GM12878 (cell line): ENCODE measurements at regions not wholly inside any gene's neighbourhood (a gene's known extent, or its start where the extent isn't known, plus 50 kb on each side); places are given as distances from the start of the nearest gene placed in this dataset.
"Not testable (repeated sequence)": the region's sequence is repeated elsewhere in the genome, so short reads cannot be mapped to it uniquely, and the experiment has no call there.

Experiments
- ATAC-seq: fragments of 200-7000 bp; cut with Tn5 transposase; 3 replicates; pipeline ENCODE4 v1.9.1; 2020; ENCODE audit warnings: mild to moderate bottlenecking, moderate library complexity
- BruUV-seq: library from RNA; stranded (reverse); fragments of 400-500 nt; replicated peaks from 2 replicates; lab custom pipeline; 2021; lab: Mats Ljungman, UMichigan
- CTCF ChIA-PET: fragments of 300-600 bp; sonication (Branson Sonifier 250); formaldehyde crosslinking; extraction: SDS; loops from one replicate; lab custom pipeline; 2021; ENCODE audit warnings: inconsistent platforms; lab: Yijun Ruan, JAX
- POLR2A ChIA-PET: fragments of 350-600 bp; formaldehyde crosslinking; extraction: SDS; loops from one replicate; lab custom pipeline; 2021; ENCODE audit warnings: inconsistent platforms; lab: Charles Lee
- RAD21 ChIA-PET: fragments of 300-600 bp; sonication (Branson Sonifier 250); formaldehyde crosslinking; loops from one replicate; lab custom pipeline; 2023; ENCODE audit warnings: antibody characterized with exemption; ENCODE audit not compliant: unreplicated experiment; lab: Charles Lee
- SMC1A ChIA-PET: fragments of 300-600 bp; sonication (Branson Sonifier 250); formaldehyde crosslinking; loops from one replicate; lab custom pipeline; 2023; ENCODE audit not compliant: unreplicated experiment, uncharacterized antibody; lab: Charles Lee
- DNase-seq: peaks from one replicate; pipeline ENCODE4 v3.0.0-alpha.2; 2011; ENCODE audit warnings: low read depth, low spot score
- FAIRE-seq: peaks from 3 replicates; lab custom pipeline; 2011; peaks lifted over from hg19 to GRCh38; lab: Jason Lieb, UNC
- H2AFZ ChIP-seq: 2 replicates; pipeline ENCODE4 v1.6.0; 2011; ENCODE audit warnings: low read depth, low read length, control low read depth; ENCODE audit not compliant: control insufficient read depth
- H3K27ac ChIP-seq: 2 replicates; pipeline ENCODE4 v1.5.1; 2011; ENCODE audit warnings: control low read depth; ENCODE audit not compliant: control insufficient read depth, insufficient read depth
- H3K27me3 ChIP-seq, 2 experiments: replicated peaks in 1 of 2; 2 replicates each; pipeline versions ENCODE4 v1.6.0 to v1.6.1; 2011; ENCODE audit warnings: low read length in 1 of 2; ENCODE audit not compliant: control insufficient read depth in 2 of 2, insufficient read depth in 2 of 2
- H3K36me3 ChIP-seq, 2 experiments: 2 replicates each; pipeline ENCODE4 v1.5.1; 2011; ENCODE audit warnings: low read length in 1 of 2; ENCODE audit not compliant: control insufficient read depth in 2 of 2, insufficient read depth in 2 of 2
- H3K4me1 ChIP-seq: 2 replicates; pipeline ENCODE4 v1.6.1; 2011; ENCODE audit warnings: mild to moderate bottlenecking, low read length, moderate library complexity, mixed read lengths; ENCODE audit not compliant: control insufficient read depth, insufficient read depth
- H3K4me2 ChIP-seq: 2 replicates; pipeline ENCODE4 v1.6.0; 2011; ENCODE audit warnings: control low read depth; ENCODE audit not compliant: control insufficient read depth, insufficient read depth
- H3K4me3 ChIP-seq: fragments of 200-600 bp; sonication (generic); 2 replicates; pipeline ENCODE4 v1.5.1; 2016
- H3K79me2 ChIP-seq: 2 replicates; pipeline ENCODE4 v1.6.0; 2011; ENCODE audit warnings: low read length; ENCODE audit not compliant: control insufficient read depth, insufficient read depth
- H3K9ac ChIP-seq: 2 replicates; pipeline ENCODE4 v1.8.0; 2011; ENCODE audit warnings: low read length, control low read depth, mixed read lengths; ENCODE audit not compliant: control insufficient read depth, insufficient read depth
- H3K9me3 ChIP-seq: replicated peaks from 3 replicates; pipeline ENCODE4 v1.5.1; 2011; ENCODE audit warnings: mild to moderate bottlenecking, low read length; ENCODE audit not compliant: control insufficient read depth, insufficient read depth
- H4K20me1 ChIP-seq: 2 replicates; pipeline ENCODE4 v1.6.0; 2011; ENCODE audit not compliant: control insufficient read depth, insufficient read depth
- WGBS: methylation state at CpG from one replicate; pipeline ENCODE4 v1.1.6; 2016; ENCODE audit warnings: low lambda C conversion rate; ENCODE audit not compliant: insufficient replicate concordance, insufficient coverage; ENCODE audit errors: missing lambda C conversion rate; 5-methylcytosine and 5-hydroxymethylcytosine counted together
- in situ Hi-C: fragments of 300-500 bp; cut with MboI; formaldehyde crosslinking; loops from 9 replicates; pipeline ENCODE4 v1.14.3; 2018; ENCODE audit warnings: mixed read lengths
- intact Hi-C: fragments of 100-400 bp; cut with micrococcal nuclease; formaldehyde crosslinking; loops from one replicate; pipeline ENCODE4 v1.14.2; 2022; ENCODE audit not compliant: unreplicated experiment

DNA sequence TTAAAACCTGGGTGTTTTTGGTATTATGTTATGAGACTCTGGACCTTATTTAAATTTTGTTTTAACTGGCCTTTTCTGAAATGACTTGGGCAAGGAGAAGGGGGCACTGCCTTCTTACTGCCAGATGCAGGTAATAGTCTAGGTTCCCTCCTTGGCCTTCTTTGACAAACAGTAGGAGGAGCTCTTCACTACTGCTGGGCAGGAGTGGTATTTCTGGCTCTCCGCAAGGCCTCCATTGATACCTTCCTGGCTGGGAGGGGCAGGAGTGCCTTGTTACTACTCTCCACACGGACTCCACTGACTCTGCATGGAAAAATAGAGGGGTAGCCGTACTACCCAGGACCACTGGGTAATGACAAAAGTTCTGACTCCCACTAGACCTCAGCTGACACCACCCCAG lies 189.4 kb upstream of the NBPF12 start:
- peak; percentile 77 for ATAC-seq

GRCh38 chr1:146731981-146732680 lies 206.0 kb upstream of the NBPF12 start:
- in situ Hi-C loops, H3K36me3 ChIP-seq, H3K9ac ChIP-seq, H3K27ac ChIP-seq, H3K4me2 ChIP-seq, DNase-seq, H3K9me3 ChIP-seq, H3K4me3 ChIP-seq, H3K79me2 ChIP-seq, H3K27me3 ChIP-seq, CTCF ChIA-PET, H4K20me1 ChIP-seq, intact Hi-C loops, H3K4me1 ChIP-seq, RAD21 ChIA-PET, FAIRE-seq, ATAC-seq, SMC1A ChIA-PET, BruUV-seq, POLR2A ChIA-PET, H2AFZ ChIP-seq: not testable (repeated sequence)
- 33% methylated on average over 7 of the region's 11 CpGs for WGBS

More for the DNA sequence above, 189.4 kb upstream of the NBPF12 start:
- in situ Hi-C loops, DNase-seq, CTCF ChIA-PET, intact Hi-C loops, H3K79me2 ChIP-seq, H3K9me3 ChIP-seq, RAD21 ChIA-PET, H3K4me3 ChIP-seq, H3K27ac ChIP-seq, H4K20me1 ChIP-seq, FAIRE-seq, H3K4me1 ChIP-seq, H3K9ac ChIP-seq, H3K36me3 ChIP-seq, H3K27me3 ChIP-seq, H2AFZ ChIP-seq, POLR2A ChIA-PET, SMC1A ChIA-PET, BruUV-seq, H3K4me2 ChIP-seq: not testable (repeated sequence)
- no CpG with 5 or more reads among the region's 3 CpGs for WGBS

GRCh38 chr1:146729642-146730344 lies 208.3 kb upstream of the NBPF12 start:
- H3K36me3 ChIP-seq, intact Hi-C loops, RAD21 ChIA-PET, ATAC-seq, H3K4me2 ChIP-seq, H4K20me1 ChIP-seq, BruUV-seq, H3K27me3 ChIP-seq, H3K4me1 ChIP-seq, DNase-seq, H3K9ac ChIP-seq, FAIRE-seq, H3K4me3 ChIP-seq, H2AFZ ChIP-seq, H3K27ac ChIP-seq, SMC1A ChIA-PET, H3K9me3 ChIP-seq, POLR2A ChIA-PET, H3K79me2 ChIP-seq, in situ Hi-C loops, CTCF ChIA-PET: not testable (repeated sequence)
- 7% methylated on average over 4 of the region's 9 CpGs for WGBS

- H3K9me3 ChIP-seq, DNase-seq, H3K4me3 ChIP-seq, H3K79me2 ChIP-seq, H3K4me1 ChIP-seq, H4K20me1 ChIP-seq, SMC1A ChIA-PET, H3K4me2 ChIP-seq, ATAC-seq, in situ Hi-C loops, H3K9ac ChIP-seq, RAD21 ChIA-PET, CTCF ChIA-PET, FAIRE-seq, intact Hi-C loops, H3K36me3 ChIP-seq, BruUV-seq, POLR2A ChIA-PET, H3K27ac ChIP-seq, H3K27me3 ChIP-seq, H2AFZ ChIP-seq: not testable (repeated sequence)
- WGBS = no CpG with 5 or more reads among the region's 1 CpG
These were observed 223.1 kb upstream of the NBPF12 start for GRCh38 chr1:146715054-146715453.
